SK-N-SH treated with all-trans-retinoic acid at 6 μM for 48 hours (cell line): ENCODE measurements at regions not wholly inside any gene's neighbourhood (a gene's known extent, or its start where the extent isn't known, plus 50 kb on each side); places are given as distances from the start of the nearest gene placed in this dataset.

Experiments
- ATAC-seq: fragments of 200-7000 bp; cut with Tn5 transposase; 3 replicates; pipeline ENCODE4 v1.9.1; 2020; ENCODE audit warnings: mild to moderate bottlenecking, moderate library complexity
- ARNTL ChIP-seq: fragments of 450-650 bp; formaldehyde crosslinking; IDR thresholded peaks from 2 replicates; pipeline ENCODE4 v1.5.0; 2020; ENCODE audit warnings: low read depth, mild to moderate bottlenecking, moderate library complexity, borderline replicate concordance
- BACH2 ChIP-seq: fragments of 250-450 bp; sonication (Bioruptor Pico); IDR thresholded peaks from 2 replicates; pipeline ENCODE4 v1.9.0; 2021; ENCODE audit warnings: mild to moderate bottlenecking, borderline replicate concordance
- CSDC2 ChIP-seq: fragments of 250-450 bp; sonication (Bioruptor Pico); IDR thresholded peaks from 2 replicates; pipeline ENCODE4 v1.5.0; 2020; ENCODE audit warnings: mild to moderate bottlenecking, moderate library complexity
- ESRRG ChIP-seq: fragments of 250-450 bp; sonication (Bioruptor Pico); IDR thresholded peaks from 2 replicates; pipeline ENCODE4 v1.6.1; 2021; ENCODE audit warnings: mild to moderate bottlenecking
- GLIS3 ChIP-seq: fragments of 250-450 bp; sonication (Bioruptor Pico); IDR thresholded peaks from 2 replicates; pipeline ENCODE4 v1.5.0; 2020; ENCODE audit warnings: mild to moderate bottlenecking, moderate library complexity
- OSR1 ChIP-seq: fragments of 250-450 bp; sonication (Bioruptor Pico); IDR thresholded peaks from 2 replicates; pipeline ENCODE4 v1.8.0; 2022; ENCODE audit warnings: moderate library complexity, mild to moderate bottlenecking, inconsistent platforms
- PPARA ChIP-seq: fragments of 250-450 bp; sonication (Bioruptor Pico); IDR thresholded peaks from 2 replicates; pipeline ENCODE4 v1.5.0; 2020; ENCODE audit warnings: mild to moderate bottlenecking, borderline replicate concordance
- RARB ChIP-seq: fragments of 250-450 bp; sonication (Bioruptor Pico); IDR thresholded peaks from 2 replicates; pipeline ENCODE4 v1.8.0; 2021; ENCODE audit warnings: mild to moderate bottlenecking, moderate library complexity
- SNAI2 ChIP-seq: fragments of 250-450 bp; sonication (Bioruptor Pico); IDR thresholded peaks from 2 replicates; pipeline ENCODE4 v1.5.0; 2020; ENCODE audit warnings: mild to moderate bottlenecking, moderate library complexity
- TCF4 ChIP-seq: fragments of 250-450 bp; sonication (Bioruptor Pico); IDR thresholded peaks from 2 replicates; pipeline ENCODE4 v1.8.0; 2021; ENCODE audit warnings: mild to moderate bottlenecking, moderate library complexity, borderline replicate concordance
- TOX ChIP-seq: fragments of 250-450 bp; sonication (Bioruptor Pico); IDR thresholded peaks from 2 replicates; pipeline ENCODE4 v1.8.0; 2021; ENCODE audit warnings: mild to moderate bottlenecking, moderate library complexity, borderline replicate concordance
- ZC3H10 ChIP-seq: fragments of 250-450 bp; sonication (Bioruptor Pico); IDR thresholded peaks from 2 replicates; pipeline ENCODE4 v1.5.1; 2021; ENCODE audit warnings: mild to moderate bottlenecking, moderate library complexity
- ZFP3 ChIP-seq: fragments of 250-450 bp; sonication (Bioruptor Pico); IDR thresholded peaks from 2 replicates; pipeline ENCODE4 v1.5.0; 2020; ENCODE audit warnings: mild to moderate bottlenecking, moderate library complexity
- ZFP30 ChIP-seq: fragments of 450-650 bp; formaldehyde crosslinking; IDR thresholded peaks from 2 replicates; pipeline ENCODE4 v1.5.0; 2022; ENCODE audit warnings: mild to moderate bottlenecking, moderate library complexity
- ZNF565 ChIP-seq: fragments of 450-650 bp; formaldehyde crosslinking; conservative IDR thresholded peaks from 2 replicates; pipeline ENCODE4 v1.5.0; 2020; ENCODE audit warnings: low read depth, mild to moderate bottlenecking, moderate library complexity
- ZNF70 ChIP-seq: fragments of 450-650 bp; formaldehyde crosslinking; IDR thresholded peaks from 2 replicates; pipeline ENCODE4 v1.5.0; 2020; ENCODE audit warnings: mild to moderate bottlenecking, moderate library complexity
- TF ChIP-seq, protein P1 (sequence below): fragments of 250-450 bp; sonication (Bioruptor Pico); IDR thresholded peaks from 2 replicates; pipeline ENCODE4 v1.8.0; 2021; ENCODE audit warnings: low read depth, mild to moderate bottlenecking, moderate library complexity, borderline replicate concordance
- TF ChIP-seq, protein P2 (sequence below): fragments of 250-450 bp; sonication (Bioruptor Pico); IDR thresholded peaks from 2 replicates; pipeline ENCODE4 v1.5.1; 2021; ENCODE audit warnings: mild to moderate bottlenecking, moderate library complexity
- TF ChIP-seq, protein P3 (sequence below): fragments of 250-450 bp; sonication (Bioruptor Pico); IDR thresholded peaks from 2 replicates; pipeline ENCODE4 v1.5.0; 2020; ENCODE audit warnings: mild to moderate bottlenecking, moderate library complexity
- TF ChIP-seq, protein P4 (sequence below): fragments of 250-450 bp; sonication (Bioruptor Pico); IDR thresholded peaks from 2 replicates; pipeline ENCODE4 v1.8.0; 2020; ENCODE audit warnings: mild to moderate bottlenecking, moderate library complexity, borderline replicate concordance
- TF ChIP-seq, protein P5 (sequence below): fragments of 250-450 bp; sonication (Bioruptor Pico); IDR thresholded peaks from 2 replicates; pipeline ENCODE4 v1.5.1; 2020; ENCODE audit warnings: low read depth, mild to moderate bottlenecking, moderate library complexity

DNA sequence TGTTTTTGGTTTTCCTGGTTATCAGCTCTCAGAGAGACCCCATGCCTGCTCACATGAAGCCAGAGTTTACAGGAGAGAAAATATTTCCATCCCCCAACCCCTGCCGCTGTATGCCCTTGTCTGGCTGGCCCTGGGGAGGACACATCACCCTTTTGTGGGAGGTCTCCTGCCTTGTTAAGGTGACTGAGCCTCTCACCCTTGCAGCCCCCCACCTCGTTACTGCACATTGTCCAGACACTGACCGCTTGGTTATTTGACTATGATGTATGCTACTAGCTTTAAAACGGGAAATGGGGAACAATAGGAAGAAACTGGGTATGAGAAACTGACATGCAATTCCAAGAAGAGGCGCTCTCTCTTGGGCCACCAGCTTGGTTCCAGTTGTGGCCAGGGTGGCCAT, 51.1 kb upstream of the RFPL3 start:
- TF ChIP-seq, protein P1, sequence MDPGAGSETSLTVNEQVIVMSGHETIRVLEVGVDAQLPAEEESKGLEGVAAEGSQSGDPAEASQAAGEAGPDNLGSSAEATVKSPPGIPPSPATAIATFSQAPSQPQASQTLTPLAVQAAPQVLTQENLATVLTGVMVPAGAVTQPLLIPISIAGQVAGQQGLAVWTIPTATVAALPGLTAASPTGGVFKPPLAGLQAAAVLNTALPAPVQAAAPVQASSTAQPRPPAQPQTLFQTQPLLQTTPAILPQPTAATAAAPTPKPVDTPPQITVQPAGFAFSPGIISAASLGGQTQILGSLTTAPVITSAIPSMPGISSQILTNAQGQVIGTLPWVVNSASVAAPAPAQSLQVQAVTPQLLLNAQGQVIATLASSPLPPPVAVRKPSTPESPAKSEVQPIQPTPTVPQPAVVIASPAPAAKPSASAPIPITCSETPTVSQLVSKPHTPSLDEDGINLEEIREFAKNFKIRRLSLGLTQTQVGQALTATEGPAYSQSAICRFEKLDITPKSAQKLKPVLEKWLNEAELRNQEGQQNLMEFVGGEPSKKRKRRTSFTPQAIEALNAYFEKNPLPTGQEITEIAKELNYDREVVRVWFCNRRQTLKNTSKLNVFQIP, result no peak
- TF ChIP-seq, protein P2, sequence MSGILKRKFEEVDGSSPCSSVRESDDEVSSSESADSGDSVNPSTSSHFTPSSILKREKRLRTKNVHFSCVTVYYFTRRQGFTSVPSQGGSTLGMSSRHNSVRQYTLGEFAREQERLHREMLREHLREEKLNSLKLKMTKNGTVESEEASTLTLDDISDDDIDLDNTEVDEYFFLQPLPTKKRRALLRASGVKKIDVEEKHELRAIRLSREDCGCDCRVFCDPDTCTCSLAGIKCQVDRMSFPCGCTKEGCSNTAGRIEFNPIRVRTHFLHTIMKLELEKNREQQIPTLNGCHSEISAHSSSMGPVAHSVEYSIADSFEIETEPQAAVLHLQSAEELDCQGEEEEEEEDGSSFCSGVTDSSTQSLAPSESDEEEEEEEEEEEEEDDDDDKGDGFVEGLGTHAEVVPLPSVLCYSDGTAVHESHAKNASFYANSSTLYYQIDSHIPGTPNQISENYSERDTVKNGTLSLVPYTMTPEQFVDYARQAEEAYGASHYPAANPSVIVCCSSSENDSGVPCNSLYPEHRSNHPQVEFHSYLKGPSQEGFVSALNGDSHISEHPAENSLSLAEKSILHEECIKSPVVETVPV (CRISPR knock-in tag), result no peak
- TF ChIP-seq ARNTL, result no peak
- no peak for TF ChIP-seq ZNF70
- no peak for TF ChIP-seq SNAI2 (CRISPR knock-in tag)
- no peak for TF ChIP-seq OSR1 (CRISPR knock-in tag)
- no peak for TF ChIP-seq PPARA (CRISPR knock-in tag)
- TF ChIP-seq, protein P3, sequence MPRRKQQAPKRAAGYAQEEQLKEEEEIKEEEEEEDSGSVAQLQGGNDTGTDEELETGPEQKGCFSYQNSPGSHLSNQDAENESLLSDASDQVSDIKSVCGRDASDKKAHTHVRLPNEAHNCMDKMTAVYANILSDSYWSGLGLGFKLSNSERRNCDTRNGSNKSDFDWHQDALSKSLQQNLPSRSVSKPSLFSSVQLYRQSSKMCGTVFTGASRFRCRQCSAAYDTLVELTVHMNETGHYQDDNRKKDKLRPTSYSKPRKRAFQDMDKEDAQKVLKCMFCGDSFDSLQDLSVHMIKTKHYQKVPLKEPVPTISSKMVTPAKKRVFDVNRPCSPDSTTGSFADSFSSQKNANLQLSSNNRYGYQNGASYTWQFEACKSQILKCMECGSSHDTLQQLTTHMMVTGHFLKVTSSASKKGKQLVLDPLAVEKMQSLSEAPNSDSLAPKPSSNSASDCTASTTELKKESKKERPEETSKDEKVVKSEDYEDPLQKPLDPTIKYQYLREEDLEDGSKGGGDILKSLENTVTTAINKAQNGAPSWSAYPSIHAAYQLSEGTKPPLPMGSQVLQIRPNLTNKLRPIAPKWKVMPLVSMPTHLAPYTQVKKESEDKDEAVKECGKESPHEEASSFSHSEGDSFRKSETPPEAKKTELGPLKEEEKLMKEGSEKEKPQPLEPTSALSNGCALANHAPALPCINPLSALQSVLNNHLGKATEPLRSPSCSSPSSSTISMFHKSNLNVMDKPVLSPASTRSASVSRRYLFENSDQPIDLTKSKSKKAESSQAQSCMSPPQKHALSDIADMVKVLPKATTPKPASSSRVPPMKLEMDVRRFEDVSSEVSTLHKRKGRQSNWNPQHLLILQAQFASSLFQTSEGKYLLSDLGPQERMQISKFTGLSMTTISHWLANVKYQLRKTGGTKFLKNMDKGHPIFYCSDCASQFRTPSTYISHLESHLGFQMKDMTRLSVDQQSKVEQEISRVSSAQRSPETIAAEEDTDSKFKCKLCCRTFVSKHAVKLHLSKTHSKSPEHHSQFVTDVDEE (CRISPR knock-in tag), result no peak
- TF ChIP-seq, protein P4, sequence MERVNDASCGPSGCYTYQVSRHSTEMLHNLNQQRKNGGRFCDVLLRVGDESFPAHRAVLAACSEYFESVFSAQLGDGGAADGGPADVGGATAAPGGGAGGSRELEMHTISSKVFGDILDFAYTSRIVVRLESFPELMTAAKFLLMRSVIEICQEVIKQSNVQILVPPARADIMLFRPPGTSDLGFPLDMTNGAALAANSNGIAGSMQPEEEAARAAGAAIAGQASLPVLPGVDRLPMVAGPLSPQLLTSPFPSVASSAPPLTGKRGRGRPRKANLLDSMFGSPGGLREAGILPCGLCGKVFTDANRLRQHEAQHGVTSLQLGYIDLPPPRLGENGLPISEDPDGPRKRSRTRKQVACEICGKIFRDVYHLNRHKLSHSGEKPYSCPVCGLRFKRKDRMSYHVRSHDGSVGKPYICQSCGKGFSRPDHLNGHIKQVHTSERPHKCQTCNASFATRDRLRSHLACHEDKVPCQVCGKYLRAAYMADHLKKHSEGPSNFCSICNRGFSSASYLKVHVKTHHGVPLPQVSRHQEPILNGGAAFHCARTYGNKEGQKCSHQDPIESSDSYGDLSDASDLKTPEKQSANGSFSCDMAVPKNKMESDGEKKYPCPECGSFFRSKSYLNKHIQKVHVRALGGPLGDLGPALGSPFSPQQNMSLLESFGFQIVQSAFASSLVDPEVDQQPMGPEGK, result no peak
- TF ChIP-seq RARB (CRISPR knock-in tag), result no peak
- no peak for TF ChIP-seq ZFP30
- no peak for TF ChIP-seq TCF4 (CRISPR knock-in tag)
- TF ChIP-seq ZNF565, result no peak
- TF ChIP-seq BACH2 (CRISPR knock-in tag), result no peak
- TF ChIP-seq, protein P5, sequence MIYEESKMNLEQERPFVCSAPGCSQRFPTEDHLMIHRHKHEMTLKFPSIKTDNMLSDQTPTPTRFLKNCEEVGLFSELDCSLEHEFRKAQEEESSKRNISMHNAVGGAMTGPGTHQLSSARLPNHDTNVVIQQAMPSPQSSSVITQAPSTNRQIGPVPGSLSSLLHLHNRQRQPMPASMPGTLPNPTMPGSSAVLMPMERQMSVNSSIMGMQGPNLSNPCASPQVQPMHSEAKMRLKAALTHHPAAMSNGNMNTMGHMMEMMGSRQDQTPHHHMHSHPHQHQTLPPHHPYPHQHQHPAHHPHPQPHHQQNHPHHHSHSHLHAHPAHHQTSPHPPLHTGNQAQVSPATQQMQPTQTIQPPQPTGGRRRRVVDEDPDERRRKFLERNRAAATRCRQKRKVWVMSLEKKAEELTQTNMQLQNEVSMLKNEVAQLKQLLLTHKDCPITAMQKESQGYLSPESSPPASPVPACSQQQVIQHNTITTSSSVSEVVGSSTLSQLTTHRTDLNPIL (CRISPR knock-in tag), result no peak
- TF ChIP-seq ZC3H10, result no peak
- TF ChIP-seq ESRRG, result no peak
- no peak for TF ChIP-seq ZFP3 (CRISPR knock-in tag)
- TF ChIP-seq, all 23 proteins: peak for 0
- ATAC-seq, result no peak

DNA sequence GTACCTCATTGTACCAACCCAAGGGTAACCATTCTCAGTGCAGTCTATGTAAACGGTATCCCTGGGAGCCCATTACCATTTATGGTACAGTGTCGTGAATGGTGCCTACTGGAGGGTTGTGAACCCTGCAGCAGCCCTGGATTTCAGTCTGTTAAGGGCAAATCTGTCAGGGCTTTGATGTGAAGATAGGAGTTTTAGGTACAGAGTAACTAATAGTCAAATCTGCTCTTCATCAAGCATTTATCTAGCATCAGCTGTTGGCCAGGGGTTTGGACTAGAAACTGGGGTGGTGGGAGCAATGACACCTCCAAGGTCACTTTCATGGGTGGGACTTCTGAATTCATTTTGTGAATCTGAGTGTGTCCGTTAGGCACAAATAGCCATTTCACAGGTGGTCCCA, 50.6 kb upstream of the RFPL3 start:
- ATAC-seq, result no peak
- TF ChIP-seq, protein P2 (CRISPR knock-in tag), result no peak
- peak; percentile 69; the same call in 1 of the 2 replicates for TF ChIP-seq ZFP3 (CRISPR knock-in tag)

DNA sequence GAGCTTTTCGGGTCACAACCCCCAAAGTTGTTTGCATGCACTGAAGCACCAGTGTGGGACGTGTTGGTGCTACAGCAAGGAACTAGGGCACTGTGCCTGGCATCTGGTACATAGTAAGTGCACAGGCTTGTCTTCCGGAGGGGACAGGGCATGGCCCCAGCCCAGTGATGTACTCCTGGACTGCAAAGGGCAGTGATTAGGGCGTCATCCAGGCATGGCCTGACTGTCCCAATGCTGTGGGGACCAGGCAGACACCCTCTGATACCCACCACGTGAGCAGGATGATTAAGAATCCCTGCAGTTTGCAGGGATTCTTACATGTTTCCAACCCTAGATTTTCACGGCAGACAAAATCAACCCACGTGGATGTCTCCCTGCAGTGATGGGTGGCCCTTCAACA, 50.0 kb upstream of the RFPL3 start:
- no peak for ATAC-seq
- TF ChIP-seq RARB (CRISPR knock-in tag) (no peak), OSR1 (CRISPR knock-in tag) (no peak), TOX (no peak), ZFP3 (CRISPR knock-in tag) (no peak), ZNF70 (no peak), ZC3H10 (no peak), CSDC2 (CRISPR knock-in tag) (no peak), ARNTL (no peak), ZFP30 (no peak), GLIS3 (CRISPR knock-in tag) (no peak)
- TF ChIP-seq, protein P2 (CRISPR knock-in tag), result no peak
- TF ChIP-seq, protein P4, result no peak
